Keratinocyte (primary cell): ENCODE measurements at regions not wholly inside any gene's neighbourhood (a gene's known extent, or its start where the extent isn't known, plus 50 kb on each side); places are given as distances from the start of the nearest gene placed in this dataset.

Experiments
- CTCF ChIP-seq, 3 experiments: IDR thresholded peaks in 1 of 3; conservative IDR thresholded peaks in 1 of 3; optimal IDR thresholded peaks in 1 of 3; 2 replicates in 2 of 3; 3 replicates in 1 of 3; pipeline versions ENCODE3 to v1.5.1; 2011; ENCODE audit warnings: low read length in 3 of 3, mild to moderate bottlenecking in 3 of 3, moderate library complexity in 2 of 3, control low read depth in 1 of 3, inconsistent platforms in 1 of 3; ENCODE audit not compliant: insufficient read depth in 2 of 3; ENCODE audit errors: extremely low read depth in 1 of 3
- EZH2 ChIP-seq: IDR thresholded peaks from one replicate; pipeline ENCODE4 v1.6.1; 2012; ENCODE audit warnings: inconsistent platforms, mild to moderate bottlenecking, low read length, moderate library complexity

GRCh38 chr4:150006197-150006596 lies 72.0 kb upstream of the DCLK2 start:
- TF ChIP-seq CTCF (optimal IDR thresholded peaks at IDR 0.05 in 1 of 3, IDR thresholded peaks at IDR 0.05 in 1 of 3, conservative IDR thresholded peaks at IDR 0.05 in 1 of 3; ENCODE audit: extremely low read depth in 1 of 3, insufficient read depth in 2 of 3, low read length in 3 of 3) (no peak), EZH2 (no peak)
